Natural killer cell (primary cell): ENCODE measurements at regions not wholly inside any gene's neighbourhood (a gene's known extent, or its start where the extent isn't known, plus 50 kb on each side); places are given as distances from the start of the nearest gene placed in this dataset.

Experiments used
- ATAC-seq, 3 donors: fragments of 150-1000 bp in 2 of 3; fragments of 200-7000 bp in 1 of 3; cut with Tn5 transposase; 1 replicate in 1 of 3; 2 replicates in 2 of 3; pipeline ENCODE4 v1.10.0; 2021; ENCODE audit warnings: mild to moderate bottlenecking in 2 of 3, moderate library complexity in 2 of 3
- DNase-seq, 2 donors: peaks; one replicate each; pipeline versions ENCODE4 v3.0.0 to v3.0.0-alpha.2; 2013 to 2021; ENCODE audit warnings: mixed read lengths in 1 of 2
- H3K27ac ChIP-seq: one replicate; pipeline ENCODE4 v1.5.1; 2013; ENCODE audit warnings: mild to moderate bottlenecking, low read length
- H3K27me3 ChIP-seq: one replicate; pipeline ENCODE4 v1.6.1; 2013; ENCODE audit warnings: low read length; ENCODE audit not compliant: control insufficient read depth, insufficient read depth
- H3K36me3 ChIP-seq: one replicate; pipeline ENCODE4 v1.6.1; 2013; ENCODE audit warnings: low read length; ENCODE audit not compliant: control insufficient read depth, insufficient read depth
- H3K4me1 ChIP-seq: one replicate; pipeline ENCODE4 v1.6.1; 2013; ENCODE audit warnings: low read length; ENCODE audit not compliant: control insufficient read depth, insufficient read depth
- H3K4me3 ChIP-seq: one replicate; pipeline ENCODE4 v1.5.1; 2013; ENCODE audit warnings: low read length
- H3K9me3 ChIP-seq: one replicate; pipeline ENCODE4 v1.6.1; 2013; ENCODE audit warnings: low read length; ENCODE audit not compliant: control insufficient read depth, insufficient read depth
- H3K27ac Mint-ChIP-seq, 2 donors: one replicate each; pipeline ENCODE4 v1.8.0; 2022; ENCODE audit warnings: mild to moderate bottlenecking in 2 of 2, mixed read lengths in 2 of 2, moderate library complexity in 1 of 2
- H3K27me3 Mint-ChIP-seq, 2 donors: one replicate each; pipeline ENCODE4 v1.8.0; 2022; ENCODE audit warnings: low read depth in 2 of 2, mixed read lengths in 2 of 2
- H3K36me3 Mint-ChIP-seq: one replicate; pipeline ENCODE4 v1.8.0; 2022; ENCODE audit warnings: mixed read lengths
- H3K4me1 Mint-ChIP-seq, 2 donors: one replicate each; pipeline ENCODE4 v1.8.0; 2022; ENCODE audit warnings: mixed read lengths in 2 of 2
- H3K4me3 Mint-ChIP-seq: one replicate; pipeline ENCODE4 v1.8.0; 2022; ENCODE audit warnings: mild to moderate bottlenecking, moderate library complexity, mixed read lengths
- H3K9me3 Mint-ChIP-seq, 2 donors: one replicate each; pipeline ENCODE4 v1.8.0; 2022; ENCODE audit warnings: mixed read lengths in 2 of 2
- CTCF ChIP-seq: fragments of 200-600 bp; IDR thresholded peaks from one replicate; pipeline ENCODE4 v1.8.0; 2022; ENCODE audit warnings: antibody characterized with exemption
- WGBS: methylation state at CpG from one replicate; pipeline ENCODE4 v1.1.7; 2013; ENCODE audit warnings: missing lambda C conversion rate; ENCODE audit not compliant: insufficient coverage; 5-methylcytosine and 5-hydroxymethylcytosine counted together
- intact Hi-C: fragments of 100-400 bp; cut with micrococcal nuclease; formaldehyde crosslinking; loops from one replicate; pipeline ENCODE4 v1.14.2; 2022

GRCh38 chr3:13219902-13220296 lies 146.7 kb upstream of the IQSEC1 start:
- no peak for DNase-seq
- Histone ChIP-seq H3K27ac (no peak overlapping the region), H3K4me1 (no peaks in the 10 kb centered on the region), H3K9me3 (no peaks in the 10 kb centered on the region), H3K27me3 (no peaks in the 10 kb centered on the region), H3K36me3 (no peaks in the 10 kb centered on the region), H3K4me3 (no peak overlapping the region)
- no peak overlapping the region for H3K27ac Mint-ChIP-seq
- no peak for ATAC-seq
- H3K9me3 Mint-ChIP-seq = no peaks in the 10 kb centered on the region
- no peak for TF ChIP-seq CTCF
- H3K36me3 Mint-ChIP-seq = no peaks in the 10 kb centered on the region
- H3K27me3 Mint-ChIP-seq = peaks cover 3 to 12% of the 10 kb centered on the region in 2 donors
- WGBS = 89% methylated on average over 10 of the region's 10 CpGs
- no peak overlapping the region for H3K4me3 Mint-ChIP-seq
- peaks cover 0 to 4% of the 10 kb centered on the region in 2 donors for H3K4me1 Mint-ChIP-seq
- intact Hi-C loops = no loop called here

- ATAC-seq = no peak
- no peak for DNase-seq
- Mint-ChIP-seq H3K27ac (no peak overlapping the region), H3K36me3 (no peaks in the 10 kb centered on the region), H3K4me1 (peaks cover 0 to 4% of the 10 kb centered on the region in 2 donors), H3K4me3 (no peak overlapping the region), H3K27me3 (peaks cover 3 to 12% of the 10 kb centered on the region in 2 donors), H3K9me3 (no peaks in the 10 kb centered on the region)
- no peaks in the 10 kb centered on the region for H3K36me3 ChIP-seq
- H3K4me1 ChIP-seq = no peaks in the 10 kb centered on the region
- no peak overlapping the region for H3K27ac ChIP-seq
- no peaks in the 10 kb centered on the region for H3K27me3 ChIP-seq
- TF ChIP-seq CTCF = no peak
- H3K9me3 ChIP-seq = no peaks in the 10 kb centered on the region
- no peak overlapping the region for H3K4me3 ChIP-seq
- 88% methylated on average over 20 of the region's 20 CpGs for WGBS
- intact Hi-C loops = no loop called here
Observed at GRCh38 chr3:13219077-13219901, 146.1 kb upstream of the IQSEC1 start.

GRCh38 chr3:13218541-13218908 lies 145.3 kb upstream of the IQSEC1 start:
- H3K36me3 ChIP-seq = no peaks in the 10 kb centered on the region
- no peak overlapping the region for H3K27ac Mint-ChIP-seq
- no peak overlapping the region for H3K27ac ChIP-seq
- DNase-seq = no peak
- H3K36me3 Mint-ChIP-seq = no peaks in the 10 kb centered on the region
- no peaks in the 10 kb centered on the region for H3K9me3 Mint-ChIP-seq
- peaks cover 0 to 2% of the 10 kb centered on the region in 2 donors for H3K4me1 Mint-ChIP-seq
- ATAC-seq = no peak
- intact Hi-C loops = no loop called here
- no peaks in the 10 kb centered on the region for H3K27me3 ChIP-seq
- no peaks in the 10 kb centered on the region for H3K9me3 ChIP-seq
- H3K4me1 ChIP-seq = no peaks in the 10 kb centered on the region
- H3K27me3 Mint-ChIP-seq = peaks cover 6 to 12% of the 10 kb centered on the region in 2 donors
- H3K4me3 Mint-ChIP-seq = no peak overlapping the region
- TF ChIP-seq CTCF = no peak
- H3K4me3 ChIP-seq = no peak overlapping the region
- WGBS = 87% methylated on average over 4 of the region's 4 CpGs
